CD1c-positive myeloid dendritic cell (primary cell): ENCODE measurements at regions not wholly inside any gene's neighbourhood (a gene's known extent, or its start where the extent isn't known, plus 50 kb on each side); places are given as distances from the start of the nearest gene placed in this dataset.

Source experiments
- DNase-seq: peaks from one replicate; pipeline ENCODE4 v3.0.0-alpha.2; 2016; ENCODE audit errors: extremely low spot score

GRCh38 chr11:103624708-103625623, 411.5 kb upstream of the DDI1 start:
- no peak for DNase-seq

GRCh38 chr11:103625624-103625965, 410.8 kb upstream of the DDI1 start:
- DNase-seq: no peak

- DNase-seq: no peak
These were observed 408.3 kb upstream of the DDI1 start for GRCh38 chr11:103628121-103628520.

- DNase-seq: no peak
These were observed 404.6 kb upstream of the DDI1 start for GRCh38 chr11:103631841-103632240.

- DNase-seq: no peak
These were observed 403.2 kb upstream of the DDI1 start for GRCh38 chr11:103633068-103633788.

- no peak for DNase-seq
These were observed 402.4 kb upstream of the DDI1 start for GRCh38 chr11:103633819-103634590.

- no peak for DNase-seq
These were observed 400.2 kb upstream of the DDI1 start for GRCh38 chr11:103636232-103636631.

- DNase-seq: no peak
These were observed 399.1 kb upstream of the DDI1 start for GRCh38 chr11:103637295-103637694.

GRCh38 chr11:103637831-103638230, 398.6 kb upstream of the DDI1 start:
- no peak for DNase-seq

- no peak for DNase-seq
These were observed 391.8 kb upstream of the DDI1 start for GRCh38 chr11:103644676-103645075.

- no peak for DNase-seq
These were observed 388.4 kb upstream of the DDI1 start for GRCh38 chr11:103648054-103648453.

- DNase-seq: no peak
These were observed 387.6 kb upstream of the DDI1 start for GRCh38 chr11:103648670-103649400.

GRCh38 chr11:103649401-103649895, 387.0 kb upstream of the DDI1 start:
- DNase-seq: no peak

GRCh38 chr11:103650330-103650729, 386.1 kb upstream of the DDI1 start:
- no peak for DNase-seq

- DNase-seq: no peak
These were observed 385.0 kb upstream of the DDI1 start for GRCh38 chr11:103651341-103651998.

GRCh38 chr11:103652013-103652412, 384.4 kb upstream of the DDI1 start:
- DNase-seq: no peak

- no peak for DNase-seq
These were observed 380.1 kb upstream of the DDI1 start for GRCh38 chr11:103656382-103656781.

- no peak for DNase-seq
These were observed 377.2 kb upstream of the DDI1 start for GRCh38 chr11:103659206-103659618.

- DNase-seq: no peak
These were observed 376.7 kb upstream of the DDI1 start for GRCh38 chr11:103659743-103660142.

- DNase-seq: no peak
These were observed 375.3 kb upstream of the DDI1 start for GRCh38 chr11:103661185-103661584.

- no peak for DNase-seq
These were observed 374.4 kb upstream of the DDI1 start for GRCh38 chr11:103661991-103662390.
